GM23248 (cell line): ENCODE measurements at regions not wholly inside any gene's neighbourhood (a gene's known extent, or its start where the extent isn't known, plus 50 kb on each side); places are given as distances from the start of the nearest gene placed in this dataset.

Source experiments
- EZH2 ChIP-seq: fragments of 200-600 bp; sonication (generic); IDR thresholded peaks from 2 replicates; pipeline ENCODE4 v1.6.1; 2018; ENCODE audit warnings: antibody characterized with exemption, mild to moderate bottlenecking; ENCODE audit not compliant: insufficient read depth, poor library complexity, severe bottlenecking
- EZH2phosphoT487 ChIP-seq: fragments of 200-600 bp; sonication (generic); IDR thresholded peaks from 2 replicates; pipeline ENCODE4 v1.6.1; 2018; ENCODE audit warnings: antibody characterized with exemption, moderate library complexity, mild to moderate bottlenecking, low read depth; ENCODE audit not compliant: insufficient read depth

DNA sequence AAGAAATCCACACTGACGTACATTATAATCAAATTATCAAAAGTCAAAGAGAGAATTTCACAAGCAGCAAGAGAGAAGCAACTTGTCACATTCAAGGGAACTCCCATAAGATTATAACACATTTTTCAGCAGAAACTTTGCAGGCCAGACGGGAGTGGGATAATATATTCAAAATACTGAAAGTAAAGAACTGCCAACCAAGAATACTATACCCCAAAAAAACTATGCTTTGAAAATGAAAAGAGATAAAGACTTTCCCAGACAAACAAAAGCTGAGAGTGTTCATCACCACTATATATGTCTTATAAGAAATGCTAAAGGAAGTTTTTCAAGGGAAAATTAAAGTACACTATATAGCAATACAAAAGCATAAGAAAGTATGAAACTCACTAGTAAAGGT, 91.5 kb upstream of the PPP2R3A start:
- no peak for TF ChIP-seq EZH2
- TF ChIP-seq EZH2phosphoT487 = no peak
